ENCODE measurements at regions not wholly inside any gene's neighbourhood (a gene's known extent, or its start where the extent isn't known, plus 50 kb on each side); places are given as distances from the start of the nearest gene placed in this dataset.
"Not testable (repeated sequence)": the region's sequence is repeated elsewhere in the genome, so short reads cannot be mapped to it uniquely, and the experiment has no call there.

GRCh38 chr6:84866715-84867114 is 102.3 kb upstream of the TBX18 start:
- BruUV-seq (replicated peaks), result no TSS peak
- DNase-seq, result no peak
- H3K27me3 ChIP-seq (replicated peaks; ENCODE audit: control insufficient read depth, insufficient read depth, low read length), result no peaks in the 10 kb centered on the region
- no peaks in the 10 kb centered on the region for H3K36me3 Mint-ChIP-seq (ENCODE audit: insufficient read depth, unreplicated experiment)
- intact Hi-C loops (cut with micrococcal nuclease; ENCODE audit: unreplicated experiment), result loop anchor here (5.0 kb wide), 1 partner anchor 364 kb away; no protein-coding TSS in a partner anchor
- no peaks in the 10 kb centered on the region for H3K4me1 ChIP-seq
- no peak for TF ChIP-seq CTCF (IDR thresholded peaks at IDR 0.05; ENCODE audit: insufficient read depth in 1 of 2, low read depth in 1 of 2, low read length in 1 of 2, severe bottlenecking in 1 of 2, unreplicated experiment in 1 of 2)
- POLR2A ChIA-PET, result no interaction called here
- H3K4me3 Mint-ChIP-seq (ENCODE audit: unreplicated experiment), result no peak overlapping the region
- H3K9me3 ChIP-seq, result no peaks in the 10 kb centered on the region
- H3K36me3 ChIP-seq (ENCODE audit: control insufficient read depth, insufficient read depth, low read length), result no peaks in the 10 kb centered on the region
- H3K27ac Mint-ChIP-seq (ENCODE audit: unreplicated experiment), result no peak overlapping the region
- H3K9me3 Mint-ChIP-seq (ENCODE audit: unreplicated experiment), result no peaks in the 10 kb centered on the region
- H3K27me3 Mint-ChIP-seq (ENCODE audit: insufficient read depth, unreplicated experiment), result no peaks in the 10 kb centered on the region
- H3K4me1 Mint-ChIP-seq (ENCODE audit: low read depth, unreplicated experiment), result no peaks in the 10 kb centered on the region
- CTCF ChIA-PET, result no interaction called here
- H3K4me3 ChIP-seq (ENCODE audit: low read depth, low read length), result no peak overlapping the region

- H3K36me3 Mint-ChIP-seq (ENCODE audit: insufficient read depth, unreplicated experiment); BruUV-seq (replicated peaks); H3K4me1 ChIP-seq; H3K27ac Mint-ChIP-seq (ENCODE audit: unreplicated experiment); H3K9me3 ChIP-seq; H3K36me3 ChIP-seq (ENCODE audit: control insufficient read depth, insufficient read depth, low read length); H3K4me3 ChIP-seq (ENCODE audit: low read depth, low read length); H3K27me3 ChIP-seq (replicated peaks; ENCODE audit: control insufficient read depth, insufficient read depth, low read length); H3K4me3 Mint-ChIP-seq (ENCODE audit: unreplicated experiment); CTCF ChIA-PET; DNase-seq; H3K27me3 Mint-ChIP-seq (ENCODE audit: insufficient read depth, unreplicated experiment); H3K9me3 Mint-ChIP-seq (ENCODE audit: unreplicated experiment); H3K4me1 Mint-ChIP-seq (ENCODE audit: low read depth, unreplicated experiment); POLR2A ChIA-PET: not testable (repeated sequence)
- intact Hi-C loops (cut with micrococcal nuclease; ENCODE audit: unreplicated experiment), result loop anchor here (5.0 kb wide), 1 partner anchor 363 kb away; no protein-coding TSS in a partner anchor
These were observed 101.0 kb upstream of the TBX18 start for GRCh38 chr6:84865372-84865771.

GRCh38 chr6:84862843-84863242 is 98.4 kb upstream of the TBX18 start:
- H3K4me3 Mint-ChIP-seq (ENCODE audit: unreplicated experiment), result no peak overlapping the region
- no peaks in the 10 kb centered on the region for H3K27me3 Mint-ChIP-seq (ENCODE audit: insufficient read depth, unreplicated experiment)
- POLR2A ChIA-PET, result no interaction called here
- H3K27ac Mint-ChIP-seq (ENCODE audit: unreplicated experiment), result no peak overlapping the region
- no peak for DNase-seq
- H3K36me3 Mint-ChIP-seq (ENCODE audit: insufficient read depth, unreplicated experiment), result no peaks in the 10 kb centered on the region
- no peaks in the 10 kb centered on the region for H3K27me3 ChIP-seq (replicated peaks; ENCODE audit: control insufficient read depth, insufficient read depth, low read length)
- TF ChIP-seq CTCF (IDR thresholded peaks at IDR 0.05; ENCODE audit: insufficient read depth in 1 of 2, low read depth in 1 of 2, low read length in 1 of 2, severe bottlenecking in 1 of 2, unreplicated experiment in 1 of 2), result no peak
- H3K9me3 Mint-ChIP-seq (ENCODE audit: unreplicated experiment), result no peaks in the 10 kb centered on the region
- H3K4me3 ChIP-seq (ENCODE audit: low read depth, low read length), result no peak overlapping the region
- no peaks in the 10 kb centered on the region for H3K9me3 ChIP-seq
- no peaks in the 10 kb centered on the region for H3K4me1 ChIP-seq
- H3K36me3 ChIP-seq (ENCODE audit: control insufficient read depth, insufficient read depth, low read length), result no peaks in the 10 kb centered on the region
- CTCF ChIA-PET, result no interaction called here
- H3K4me1 Mint-ChIP-seq (ENCODE audit: low read depth, unreplicated experiment), result no peaks in the 10 kb centered on the region
- intact Hi-C loops (cut with micrococcal nuclease; ENCODE audit: unreplicated experiment), result no loop called here
- BruUV-seq (replicated peaks), result no TSS peak

GRCh38 chr6:84860920-84861319 is 96.5 kb upstream of the TBX18 start:
- Mint-ChIP-seq H3K9me3 (ENCODE audit: unreplicated experiment) (no peaks in the 10 kb centered on the region), H3K4me1 (ENCODE audit: low read depth, unreplicated experiment) (no peaks in the 10 kb centered on the region), H3K4me3 (ENCODE audit: unreplicated experiment) (no peak overlapping the region), H3K36me3 (ENCODE audit: insufficient read depth, unreplicated experiment) (no peaks in the 10 kb centered on the region), H3K27me3 (ENCODE audit: insufficient read depth, unreplicated experiment) (peaks cover 3% of the 10 kb centered on the region), H3K27ac (ENCODE audit: unreplicated experiment) (no peak overlapping the region)
- Histone ChIP-seq H3K27me3 (replicated peaks; ENCODE audit: control insufficient read depth, insufficient read depth, low read length) (no peaks in the 10 kb centered on the region), H3K4me3 (ENCODE audit: low read depth, low read length) (no peak overlapping the region), H3K36me3 (ENCODE audit: control insufficient read depth, insufficient read depth, low read length) (no peaks in the 10 kb centered on the region), H3K9me3 (no peaks in the 10 kb centered on the region), H3K4me1 (no peaks in the 10 kb centered on the region)
- CTCF ChIA-PET, result no interaction called here
- no peak for DNase-seq
- BruUV-seq (replicated peaks), result no TSS peak
- no peak for TF ChIP-seq CTCF (IDR thresholded peaks at IDR 0.05; ENCODE audit: insufficient read depth in 1 of 2, low read depth in 1 of 2, low read length in 1 of 2, severe bottlenecking in 1 of 2, unreplicated experiment in 1 of 2)
- intact Hi-C loops (cut with micrococcal nuclease; ENCODE audit: unreplicated experiment), result no loop called here
- POLR2A ChIA-PET, result no interaction called here
